ENCODE measurements at regions not wholly inside any gene's neighbourhood (a gene's known extent, or its start where the extent isn't known, plus 50 kb on each side); places are given as distances from the start of the nearest gene placed in this dataset.

- H3K79me2 ChIP-seq (ENCODE audit: control insufficient read depth, low read length): no peaks in the 10 kb centered on the region
- H3K9me2 ChIP-seq (replicated peaks; ENCODE audit: control insufficient read depth, low read length): no peaks in the 10 kb centered on the region
- no peaks in the 10 kb centered on the region for H3K36me3 ChIP-seq (ENCODE audit: control insufficient read depth, low read length)
- no peaks in the 10 kb centered on the region for H3K4me1 ChIP-seq (ENCODE audit: control insufficient read depth, low read length)
- peaks cover 4% of the 10 kb centered on the region; the same call in 1 of the 2 replicates for H3K27me3 ChIP-seq (ENCODE audit: control insufficient read depth, low read length)
- H4K20me1 ChIP-seq (ENCODE audit: control insufficient read depth, insufficient read depth, low read depth, low read length): no peaks in the 10 kb centered on the region
- no peaks in the 10 kb centered on the region for H3F3A ChIP-seq (ENCODE audit: control insufficient read depth, insufficient read depth)
- no peak overlapping the region for H3K4me2 ChIP-seq (ENCODE audit: low read length)
- no peaks in the 10 kb centered on the region for H3K9me3 ChIP-seq (ENCODE audit: control insufficient read depth, insufficient read depth, low read length)
- no peak for TF ChIP-seq EZH2phosphoT487 (IDR thresholded peaks at IDR 0.05; ENCODE audit: borderline replicate concordance, low read length)
- no peak for TF ChIP-seq CTCF (IDR thresholded peaks at IDR 0.05; ENCODE audit: low read depth, low read length, poor library complexity, severe bottlenecking)
- no peak overlapping the region for H3K4me3 ChIP-seq (ENCODE audit: low read length)
- H3K27ac ChIP-seq (ENCODE audit: low read depth, low read length): no peak overlapping the region
These were observed 515.2 kb downstream of the MAFB start for GRCh38 chr20:40173872-40174271.

GRCh38 chr20:40168981-40169620, 519.9 kb downstream of the MAFB start:
- H3K27me3 ChIP-seq (ENCODE audit: control insufficient read depth, low read length): peaks cover 4% of the 10 kb centered on the region; the same call in 1 of the 2 replicates
- no peaks in the 10 kb centered on the region for H4K20me1 ChIP-seq (ENCODE audit: control insufficient read depth, insufficient read depth, low read depth, low read length)
- no peaks in the 10 kb centered on the region for H3K36me3 ChIP-seq (ENCODE audit: control insufficient read depth, low read length)
- H3K27ac ChIP-seq (ENCODE audit: low read depth, low read length): no peak overlapping the region
- no peaks in the 10 kb centered on the region for H3K4me1 ChIP-seq (ENCODE audit: control insufficient read depth, low read length)
- H3K4me3 ChIP-seq (ENCODE audit: low read length): no peak overlapping the region
- no peaks in the 10 kb centered on the region for H3K9me3 ChIP-seq (ENCODE audit: control insufficient read depth, insufficient read depth, low read length)
- TF ChIP-seq CTCF (IDR thresholded peaks at IDR 0.05; ENCODE audit: low read depth, low read length, poor library complexity, severe bottlenecking): no peak
- no peak for TF ChIP-seq EZH2phosphoT487 (IDR thresholded peaks at IDR 0.05; ENCODE audit: borderline replicate concordance, low read length)
- no peaks in the 10 kb centered on the region for H3K79me2 ChIP-seq (ENCODE audit: control insufficient read depth, low read length)
- H3K4me2 ChIP-seq (ENCODE audit: low read length): no peak overlapping the region
- H3K9me2 ChIP-seq (replicated peaks; ENCODE audit: control insufficient read depth, low read length): no peaks in the 10 kb centered on the region
- H3F3A ChIP-seq (ENCODE audit: control insufficient read depth, insufficient read depth): no peaks in the 10 kb centered on the region

- no peak overlapping the region for H3K4me2 ChIP-seq (ENCODE audit: low read length)
- H3K27me3 ChIP-seq (ENCODE audit: control insufficient read depth, low read length): no peaks in the 10 kb centered on the region
- H3K4me3 ChIP-seq (ENCODE audit: low read length): no peak overlapping the region
- H3K36me3 ChIP-seq (ENCODE audit: control insufficient read depth, low read length): no peaks in the 10 kb centered on the region
- H4K20me1 ChIP-seq (ENCODE audit: control insufficient read depth, insufficient read depth, low read depth, low read length): no peaks in the 10 kb centered on the region
- no peaks in the 10 kb centered on the region for H3K9me2 ChIP-seq (replicated peaks; ENCODE audit: control insufficient read depth, low read length)
- TF ChIP-seq EZH2phosphoT487 (IDR thresholded peaks at IDR 0.05; ENCODE audit: borderline replicate concordance, low read length): no peak
- no peak for TF ChIP-seq CTCF (IDR thresholded peaks at IDR 0.05; ENCODE audit: low read depth, low read length, poor library complexity, severe bottlenecking)
- H3K27ac ChIP-seq (ENCODE audit: low read depth, low read length): no peak overlapping the region
- no peaks in the 10 kb centered on the region for H3K79me2 ChIP-seq (ENCODE audit: control insufficient read depth, low read length)
- H3K9me3 ChIP-seq (ENCODE audit: control insufficient read depth, insufficient read depth, low read length): no peaks in the 10 kb centered on the region
- H3K4me1 ChIP-seq (ENCODE audit: control insufficient read depth, low read length): no peaks in the 10 kb centered on the region
- no peaks in the 10 kb centered on the region for H3F3A ChIP-seq (ENCODE audit: control insufficient read depth, insufficient read depth)
These were observed 527.6 kb downstream of the MAFB start for GRCh38 chr20:40161391-40161790.

Data from DOHH2 (cell line).